ENCODE measurements at regions not wholly inside any gene's neighbourhood (a gene's known extent, or its start where the extent isn't known, plus 50 kb on each side); places are given as distances from the start of the nearest gene placed in this dataset.

- no peak for TF ChIP-seq CTCF (conservative IDR thresholded peaks at IDR 0.05; ENCODE audit: low read length)
- DNase-seq (ENCODE audit: low read depth), result no peak
- H3K4me3 ChIP-seq (ENCODE audit: low read length), result no peak overlapping the region
Observed at GRCh38 chr14:26339381-26339780, 258.5 kb downstream of the NOVA1 start.

GRCh38 chr14:26338231-26338630 lies 259.6 kb downstream of the NOVA1 start:
- no peak for TF ChIP-seq CTCF (conservative IDR thresholded peaks at IDR 0.05; ENCODE audit: low read length)
- no peak overlapping the region for H3K4me3 ChIP-seq (ENCODE audit: low read length)
- no peak for DNase-seq (ENCODE audit: low read depth)

DNA sequence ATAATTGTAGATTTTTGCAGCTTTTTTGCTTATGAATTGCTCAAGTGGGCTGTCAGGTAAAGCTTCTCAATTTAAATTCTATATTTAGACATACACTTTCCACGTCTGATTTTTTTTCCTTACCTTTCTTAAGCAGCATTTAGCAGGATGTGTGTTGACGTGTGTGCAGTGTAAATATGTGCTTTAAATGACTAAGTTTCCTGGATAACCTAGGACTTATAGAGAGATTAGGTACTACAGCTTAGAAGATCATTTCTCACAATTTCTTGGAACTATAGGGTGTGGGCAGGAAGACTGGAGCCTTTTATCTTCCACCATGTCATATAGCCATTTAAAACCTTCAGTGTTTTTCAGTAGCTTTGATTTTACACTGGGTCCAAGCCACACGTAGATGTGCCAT lies 263.5 kb downstream of the NOVA1 start:
- no peak overlapping the region for H3K4me3 ChIP-seq (ENCODE audit: low read length)
- DNase-seq (ENCODE audit: low read depth), result no peak
- no peak for TF ChIP-seq CTCF (conservative IDR thresholded peaks at IDR 0.05; ENCODE audit: low read length)

DNA sequence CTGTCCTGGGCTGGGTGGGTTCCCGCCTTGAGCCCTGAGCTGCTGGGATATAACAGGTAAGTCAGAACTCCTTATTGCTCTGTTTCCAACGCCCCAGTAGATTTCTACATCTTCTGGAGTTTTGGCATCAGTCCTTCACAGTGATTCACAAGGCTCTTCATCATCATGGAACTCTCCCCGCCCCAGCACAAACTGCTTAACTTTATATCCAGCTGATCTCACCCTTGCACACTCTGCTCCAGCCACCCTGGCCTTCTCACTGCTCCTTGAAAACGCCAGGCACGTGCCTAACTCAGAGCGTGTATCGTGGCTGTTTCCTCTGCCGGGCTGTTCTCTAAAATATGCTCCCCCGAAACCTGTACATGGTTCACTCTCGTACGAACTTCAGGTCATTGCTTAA lies 264.9 kb downstream of the NOVA1 start:
- TF ChIP-seq CTCF (conservative IDR thresholded peaks at IDR 0.05; ENCODE audit: low read length), result no peak
- DNase-seq (ENCODE audit: low read depth), result peak; percentile 4
- H3K4me3 ChIP-seq (ENCODE audit: low read length), result no peak overlapping the region

- TF ChIP-seq CTCF (conservative IDR thresholded peaks at IDR 0.05; ENCODE audit: low read length), result no peak
- H3K4me3 ChIP-seq (ENCODE audit: low read length), result no peak overlapping the region
- no peak for DNase-seq (ENCODE audit: low read depth)
Observed at GRCh38 chr14:26330982-26331381, 266.9 kb downstream of the NOVA1 start.

DNA sequence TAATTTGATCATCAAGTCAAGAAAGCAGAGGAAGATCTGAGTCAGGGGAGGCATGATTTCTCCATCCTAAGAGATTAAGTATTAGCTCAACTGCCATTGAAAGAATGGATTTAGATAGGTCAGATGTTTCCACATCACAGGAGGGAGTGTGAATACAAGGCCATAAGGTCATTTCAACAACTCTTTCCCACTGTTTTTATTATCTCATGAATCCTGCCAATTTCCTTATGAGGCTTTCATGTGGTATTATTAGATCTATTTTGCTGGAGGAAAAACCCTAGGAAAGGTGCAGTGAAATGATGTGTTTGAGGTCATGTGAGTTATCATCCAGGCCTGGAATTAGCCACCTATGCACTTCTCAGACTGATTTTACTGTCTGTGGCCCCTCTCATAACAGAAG lies 269.0 kb downstream of the NOVA1 start:
- no peak for DNase-seq (ENCODE audit: low read depth)

DNA sequence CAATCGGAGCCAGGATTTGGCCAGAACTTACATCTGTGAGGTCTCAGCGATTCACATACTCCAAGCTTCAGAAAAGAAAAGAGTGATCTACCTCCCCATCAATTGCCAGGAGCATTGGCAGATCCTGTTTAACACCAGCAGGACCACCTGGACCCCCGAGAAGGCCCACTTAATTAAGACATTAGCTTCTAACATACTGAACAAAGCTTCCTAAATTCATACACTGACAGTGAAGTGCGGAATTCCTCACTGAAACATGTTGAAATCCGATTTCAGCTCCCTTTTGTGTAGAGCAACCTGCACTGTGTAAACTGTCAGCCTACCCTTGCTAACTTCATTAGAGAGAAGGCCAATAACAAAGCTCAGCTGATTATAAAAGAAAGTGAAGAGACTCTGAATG lies 274.0 kb downstream of the NOVA1 start:
- TF ChIP-seq CTCF (conservative IDR thresholded peaks at IDR 0.05; ENCODE audit: low read length), result no peak
- no peak overlapping the region for H3K4me3 ChIP-seq (ENCODE audit: low read length)
- no peak for DNase-seq (ENCODE audit: low read depth)

More for the DNA sequence above, 269.0 kb downstream of the NOVA1 start:
- TF ChIP-seq CTCF (conservative IDR thresholded peaks at IDR 0.05; ENCODE audit: low read length), result no peak
- H3K4me3 ChIP-seq (ENCODE audit: low read length), result no peak overlapping the region

Measured in AG10803 (cell line).